GM18520 (cell line): ENCODE measurements at regions not wholly inside any gene's neighbourhood (a gene's known extent, or its start where the extent isn't known, plus 50 kb on each side); places are given as distances from the start of the nearest gene placed in this dataset.

Source experiments
- ATAC-seq: cut with Tn5 transposase; IDR thresholded peaks from one replicate; pipeline ENCODE4 v1.9.1; 2021; ENCODE audit not compliant: unreplicated experiment

DNA sequence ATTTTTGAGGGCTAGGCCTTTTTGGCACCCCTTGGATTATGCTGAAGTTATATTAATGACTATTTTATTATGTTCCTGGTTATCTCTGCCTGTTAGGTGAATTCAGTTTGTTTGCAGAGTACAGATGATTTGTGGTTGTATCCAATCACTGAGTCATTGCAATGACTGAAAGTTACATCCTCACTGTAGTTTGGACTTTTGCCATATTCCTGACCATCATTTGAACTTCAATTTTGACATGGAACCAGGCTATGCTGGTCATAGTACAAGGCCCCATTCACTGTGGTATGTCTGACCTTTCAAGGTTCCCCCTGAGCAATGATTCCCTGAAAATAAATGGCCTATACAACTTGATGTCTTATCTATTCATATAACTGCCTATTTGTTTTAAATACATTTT lies 621.0 kb downstream of the CCER1 start:
- no peak for ATAC-seq

DNA sequence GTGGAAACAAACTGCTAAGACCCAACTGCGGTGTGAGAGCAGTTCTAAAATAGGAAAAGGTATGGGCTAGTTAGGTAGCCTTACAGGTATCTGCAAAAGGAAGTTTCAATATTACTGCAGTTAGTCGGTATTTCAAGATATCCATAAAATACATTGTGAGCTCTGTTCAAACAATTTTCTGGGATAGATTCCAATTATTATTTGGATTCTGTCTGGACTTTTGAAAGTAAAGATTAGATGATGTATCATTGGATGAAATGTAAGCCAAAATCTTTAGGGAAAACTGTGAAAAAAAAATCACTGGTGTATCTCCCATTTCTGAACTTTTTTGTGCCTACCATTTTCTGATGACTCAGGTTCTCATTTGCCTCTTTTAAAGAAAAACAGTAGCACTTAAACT lies 621.6 kb downstream of the CCER1 start:
- ATAC-seq = no peak

DNA sequence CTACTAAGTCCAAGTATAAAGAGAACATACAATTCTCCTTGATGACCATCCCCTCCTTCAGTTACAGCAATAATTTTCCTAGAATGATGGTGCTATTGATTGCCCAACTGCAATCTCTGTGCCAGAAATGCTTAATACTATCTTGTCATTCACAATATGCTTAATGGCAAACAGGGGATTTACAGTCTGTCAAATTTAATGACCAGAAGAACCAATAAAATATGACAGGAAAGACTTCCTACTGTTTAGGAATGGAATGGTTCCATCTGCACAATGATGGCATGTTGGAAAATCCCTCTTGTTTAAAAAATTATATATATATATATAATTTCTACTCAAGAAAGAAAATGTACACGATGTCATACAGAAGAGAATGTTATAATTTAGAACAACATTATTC lies 623.2 kb downstream of the CCER1 start:
- ATAC-seq = no peak

DNA sequence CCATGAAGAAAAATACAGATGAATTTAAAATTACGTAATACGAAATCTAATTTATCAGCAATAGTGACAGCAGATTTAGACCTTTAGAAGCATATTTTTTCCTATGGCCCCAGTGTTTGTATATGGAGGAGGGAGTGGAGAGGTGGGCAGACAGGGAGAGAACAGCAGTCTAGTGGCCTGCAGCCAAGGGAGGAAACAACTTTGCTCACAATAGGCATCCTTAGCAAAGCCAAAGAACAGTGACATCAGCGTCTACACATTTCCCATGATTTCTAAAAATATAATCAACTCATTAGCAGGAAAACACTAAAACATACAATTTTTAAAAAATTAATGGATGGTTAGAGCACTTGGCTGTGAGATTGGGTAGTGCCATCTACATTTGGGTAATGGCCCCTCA lies 622.6 kb upstream of the ATP2B1 start:
- no peak for ATAC-seq

DNA sequence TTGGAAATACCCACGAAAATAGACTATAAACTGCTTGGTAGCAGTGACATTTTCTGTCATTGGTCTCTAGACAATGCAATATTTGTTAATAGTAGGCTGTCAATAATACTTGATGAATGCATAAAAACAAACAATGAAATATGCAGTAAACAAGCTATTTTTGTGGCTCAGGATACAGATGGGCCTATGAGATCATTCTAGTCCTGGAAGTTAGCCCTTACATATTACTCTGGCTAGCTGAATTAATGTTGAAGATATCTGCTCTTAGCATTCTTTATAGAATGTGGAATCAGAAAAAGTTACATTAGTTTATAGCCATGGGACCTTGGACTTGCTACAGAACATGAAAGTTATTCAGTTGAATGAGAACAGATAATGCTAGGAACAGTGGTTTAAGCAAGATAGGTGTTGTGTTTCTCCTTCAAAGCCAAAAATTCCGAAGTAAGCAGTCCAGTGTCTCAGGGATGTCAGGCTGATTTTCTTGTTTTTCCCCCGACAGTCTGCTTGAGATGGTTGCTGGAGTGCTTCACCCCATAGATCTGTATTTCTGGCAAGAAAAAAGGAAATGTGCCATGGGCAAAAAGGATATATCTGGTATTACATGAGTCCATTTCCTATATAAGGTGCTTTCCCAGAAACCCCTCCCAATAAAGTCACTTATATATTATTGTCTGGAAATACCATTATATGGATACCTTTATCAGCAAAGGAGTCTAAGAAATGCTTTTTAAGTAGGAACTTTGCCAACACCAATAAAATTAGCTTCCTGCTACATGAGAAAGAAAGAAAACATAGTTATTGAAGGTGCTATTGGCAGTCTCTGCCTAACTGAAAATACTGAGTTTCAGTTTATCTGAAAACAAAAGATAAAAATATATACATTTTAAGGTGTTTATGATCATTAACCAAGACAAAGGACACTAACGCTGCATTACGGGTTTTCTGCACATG lies 619.4 kb upstream of the ATP2B1 start:
- no peak for ATAC-seq

DNA sequence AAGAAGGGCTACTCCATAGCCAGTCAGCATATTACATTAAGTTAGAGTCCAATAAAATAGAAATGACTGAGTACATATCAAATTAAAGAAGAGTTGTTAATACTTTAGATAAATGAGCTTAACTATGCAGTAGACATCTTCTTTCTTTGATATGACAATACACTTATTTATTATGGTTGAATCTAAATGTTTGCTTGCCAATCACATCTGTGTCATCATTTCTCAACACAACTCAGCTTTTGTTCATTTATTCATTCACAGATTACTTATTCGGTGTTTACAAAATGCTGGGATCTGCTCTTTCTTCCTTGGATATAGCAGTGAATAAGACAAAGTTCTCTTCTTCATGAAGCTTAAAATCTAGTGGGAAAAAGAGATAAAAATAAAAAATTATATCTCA lies 614.6 kb upstream of the ATP2B1 start:
- no peak for ATAC-seq

DNA sequence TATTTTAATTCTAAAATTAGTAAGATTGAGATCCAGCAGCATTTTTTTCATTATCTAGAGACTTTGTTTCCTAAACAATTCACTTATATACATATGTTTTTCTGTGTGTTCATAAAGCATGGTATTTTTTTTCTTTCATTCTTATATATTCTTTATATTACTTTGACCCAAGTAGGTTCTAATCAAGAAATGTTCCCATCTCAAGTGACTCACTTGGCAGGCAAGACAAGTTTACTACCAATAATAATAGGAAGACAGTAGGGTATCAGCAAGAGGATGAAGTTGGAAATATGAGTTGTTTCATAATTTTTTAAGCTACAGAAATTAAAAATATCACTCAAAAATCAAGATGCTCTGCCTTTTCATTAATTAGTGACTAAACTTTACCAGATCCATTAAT lies 613.4 kb upstream of the ATP2B1 start:
- ATAC-seq = no peak

DNA sequence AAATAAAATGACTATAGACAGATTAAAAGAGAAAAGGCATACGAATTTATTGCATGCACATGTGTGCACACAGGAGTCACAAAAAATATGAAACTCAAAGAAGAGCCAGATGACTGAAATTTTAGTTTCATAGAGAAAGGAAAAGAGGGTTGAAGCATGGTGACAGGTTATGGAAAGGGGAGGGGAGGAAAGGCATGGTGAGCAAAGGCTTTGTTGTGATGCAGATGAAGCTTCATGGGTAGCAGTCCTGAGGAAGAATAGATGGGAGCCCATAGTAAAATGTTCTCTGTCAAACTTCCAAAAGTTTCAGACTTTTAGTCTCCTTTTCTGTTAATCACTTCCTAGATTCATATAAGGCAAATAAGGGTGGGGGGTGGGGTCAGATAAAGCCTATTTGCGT lies 612.7 kb upstream of the ATP2B1 start:
- no peak for ATAC-seq

DNA sequence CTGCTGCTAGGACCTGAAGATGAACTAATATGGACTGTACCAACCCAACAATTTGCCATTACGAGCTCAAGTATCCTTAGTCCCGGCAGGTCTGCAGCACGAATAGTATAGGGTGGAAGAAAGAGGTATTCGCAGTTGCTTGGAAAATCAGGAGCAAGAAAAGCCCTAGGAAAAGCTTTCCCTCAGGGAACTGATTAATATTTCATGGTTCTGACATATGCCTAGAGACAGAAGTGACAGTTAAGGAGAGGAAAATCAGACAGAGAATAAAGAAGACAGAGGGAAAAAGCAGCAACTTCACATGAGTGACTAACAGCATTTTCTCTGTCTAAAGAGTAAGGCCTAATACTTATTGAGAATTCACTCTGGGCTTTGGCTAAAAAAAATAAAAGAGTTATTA lies 602.9 kb upstream of the ATP2B1 start:
- ATAC-seq = no peak

DNA sequence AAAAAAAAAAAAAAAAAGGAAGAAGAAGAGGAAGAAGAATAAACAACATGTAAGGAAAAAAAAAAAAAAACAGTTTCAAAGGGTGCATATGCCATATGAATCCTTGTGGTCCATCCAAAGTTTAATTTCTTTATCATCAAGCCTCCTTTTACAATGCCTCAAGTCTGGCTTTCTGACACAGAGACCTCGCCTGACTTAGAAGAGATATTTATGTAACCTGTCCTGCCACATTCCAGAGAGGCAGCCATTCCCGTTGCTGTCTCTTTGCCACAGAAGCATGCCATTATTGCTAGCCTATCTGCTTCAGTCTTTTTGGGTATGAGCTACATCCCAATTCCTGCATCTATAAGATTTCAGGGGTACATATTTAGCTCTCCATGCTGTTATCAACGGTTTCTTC lies 596.7 kb upstream of the ATP2B1 start:
- no peak for ATAC-seq

DNA sequence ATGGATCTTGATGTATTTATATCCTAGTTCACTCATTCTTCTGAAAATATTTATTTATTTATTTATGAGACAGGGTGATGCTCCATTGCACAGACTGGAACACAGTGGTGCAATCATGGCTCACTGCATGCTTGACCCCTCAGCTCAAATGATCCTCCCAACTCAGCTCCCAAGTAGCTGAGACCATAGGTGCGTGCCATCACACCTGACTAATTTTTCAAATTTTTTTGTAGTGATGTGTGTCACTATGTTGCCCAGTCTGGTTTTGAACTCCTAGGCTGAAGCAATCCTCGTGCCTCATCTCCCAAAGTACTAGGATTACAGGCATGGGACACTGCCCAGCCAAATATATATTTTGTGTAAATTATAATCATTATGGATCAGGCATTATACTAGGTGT lies 595.6 kb upstream of the ATP2B1 start:
- no peak for ATAC-seq

DNA sequence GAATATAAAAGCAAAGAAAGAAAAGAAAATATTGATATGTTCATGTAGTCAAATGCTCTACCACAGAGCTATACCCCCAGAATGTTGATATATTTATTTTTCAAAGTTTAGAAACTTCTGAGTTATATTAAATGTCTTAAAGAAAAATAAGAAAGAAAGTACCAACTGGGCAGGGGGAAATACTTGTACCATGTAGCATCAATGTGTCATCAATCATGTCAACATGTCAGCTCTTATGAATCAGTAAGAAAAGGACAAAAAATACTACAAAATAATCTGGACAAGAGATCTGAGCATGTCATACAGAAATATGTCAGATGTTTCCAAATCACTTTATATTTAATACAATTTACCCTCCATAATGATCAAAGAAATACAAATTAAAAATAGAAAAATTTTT lies 595.1 kb upstream of the ATP2B1 start:
- ATAC-seq = no peak

DNA sequence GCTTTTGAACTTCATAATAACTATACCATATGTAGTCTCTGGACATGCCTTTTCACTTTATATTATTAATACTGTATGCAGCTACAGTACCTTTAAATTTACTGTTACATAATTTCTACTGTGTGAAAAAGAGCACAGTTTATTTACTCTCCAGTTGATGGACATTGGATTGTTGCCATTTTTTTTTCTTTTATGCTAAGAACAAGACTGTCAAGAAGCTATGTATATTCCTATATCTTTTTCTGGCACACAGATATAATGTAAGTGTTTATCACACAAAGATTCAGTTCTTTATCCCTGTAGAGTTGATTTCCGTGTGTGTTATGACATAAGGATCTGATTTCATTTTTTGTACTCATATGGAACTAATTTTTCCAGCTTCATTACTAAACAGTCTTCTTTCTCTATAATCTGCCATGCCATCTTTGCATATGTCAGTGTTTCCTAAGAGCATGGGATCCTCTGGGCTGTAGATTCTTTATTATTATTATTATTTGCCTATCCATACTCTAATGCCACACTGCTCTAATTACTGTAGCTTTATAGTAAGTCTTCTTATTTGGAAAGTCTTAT lies 593.0 kb upstream of the ATP2B1 start:
- no peak for ATAC-seq

DNA sequence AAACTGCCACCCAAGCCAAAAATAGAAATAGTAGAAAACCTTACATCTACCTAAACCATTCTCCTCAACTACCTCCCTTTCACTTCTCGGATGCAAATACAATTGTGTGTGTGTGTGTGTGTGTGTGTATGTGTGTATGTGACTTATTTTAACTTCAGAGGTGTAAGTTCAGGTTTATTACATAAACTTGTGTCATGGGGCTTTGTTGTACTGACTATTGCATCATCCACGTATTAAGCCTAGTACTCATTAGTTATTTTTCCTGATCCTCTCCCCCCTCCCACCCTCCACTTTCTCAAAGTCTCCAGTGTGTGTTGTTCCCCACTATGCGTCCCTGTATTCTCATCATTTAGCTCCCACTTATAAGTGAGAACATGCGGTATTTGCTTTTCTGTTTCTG lies 592.5 kb upstream of the ATP2B1 start:
- ATAC-seq = no peak

DNA sequence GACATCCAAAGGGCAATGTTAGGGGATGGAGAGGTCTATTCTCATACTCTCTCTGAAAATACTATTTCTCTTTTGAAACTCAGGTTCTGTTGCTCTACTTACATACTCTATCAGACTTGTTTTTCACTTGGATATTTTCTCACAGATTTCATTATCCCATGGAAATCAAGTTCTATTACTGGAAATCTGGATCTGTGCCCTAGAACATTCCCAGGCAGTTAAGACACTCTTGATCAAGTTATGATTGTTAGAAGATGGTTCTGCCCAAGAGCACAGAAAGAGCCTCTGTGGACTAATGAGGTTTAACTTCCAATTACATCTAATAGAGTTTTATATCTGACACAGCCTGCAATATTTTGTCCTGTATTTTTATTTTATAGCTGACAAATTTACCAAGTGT lies 591.0 kb upstream of the ATP2B1 start:
- no peak for ATAC-seq

DNA sequence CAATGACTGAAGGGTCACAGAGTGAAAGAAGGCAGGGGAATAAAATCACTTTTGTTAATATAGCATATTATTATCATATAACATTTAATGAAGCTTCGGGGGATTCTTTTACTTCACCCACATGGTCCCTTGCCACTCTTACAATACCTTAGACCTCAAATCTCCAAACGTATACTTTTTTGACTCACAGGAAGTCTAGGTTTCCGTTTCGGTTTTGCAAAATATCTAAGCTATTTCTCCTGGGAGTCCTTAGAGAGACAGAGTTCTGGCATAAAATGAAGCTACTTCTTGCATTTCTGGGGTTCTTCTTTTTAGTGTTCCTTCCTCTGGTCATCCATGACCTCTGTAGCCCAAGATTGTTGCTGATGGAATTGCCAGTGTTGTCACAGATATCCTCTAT lies 590.5 kb upstream of the ATP2B1 start:
- ATAC-seq = peak; percentile 92

DNA sequence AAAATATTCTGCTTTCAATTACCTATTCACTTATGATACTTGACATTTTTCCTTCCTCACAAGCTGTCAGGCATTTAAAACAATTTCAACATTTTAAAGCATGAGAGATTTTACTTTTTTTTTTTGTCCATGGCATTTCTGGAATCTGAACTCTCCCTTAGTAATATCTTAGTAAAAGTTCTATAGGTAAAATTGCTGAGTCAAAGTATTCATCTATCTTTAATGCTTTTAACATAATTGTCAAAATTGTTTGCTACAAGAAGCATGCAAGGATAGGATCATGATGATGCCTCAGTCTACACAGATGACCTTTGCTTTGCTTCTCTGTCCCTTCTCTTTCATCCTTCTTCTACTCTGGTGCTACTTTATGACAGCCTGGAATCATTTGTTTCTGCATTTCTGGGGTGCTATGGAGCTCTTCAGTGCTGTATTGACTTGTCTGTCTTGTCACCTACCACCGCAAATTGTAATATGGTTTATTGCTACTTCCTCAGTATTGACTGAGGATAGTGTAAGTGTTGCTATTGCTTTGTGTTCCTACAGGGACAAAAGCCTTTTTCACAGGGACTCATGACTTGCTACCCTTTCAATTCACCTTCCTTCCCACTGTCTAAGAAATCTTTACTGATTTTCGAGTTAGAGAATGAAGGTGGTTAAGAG lies 589.8 kb upstream of the ATP2B1 start:
- ATAC-seq = peak; percentile 38

DNA sequence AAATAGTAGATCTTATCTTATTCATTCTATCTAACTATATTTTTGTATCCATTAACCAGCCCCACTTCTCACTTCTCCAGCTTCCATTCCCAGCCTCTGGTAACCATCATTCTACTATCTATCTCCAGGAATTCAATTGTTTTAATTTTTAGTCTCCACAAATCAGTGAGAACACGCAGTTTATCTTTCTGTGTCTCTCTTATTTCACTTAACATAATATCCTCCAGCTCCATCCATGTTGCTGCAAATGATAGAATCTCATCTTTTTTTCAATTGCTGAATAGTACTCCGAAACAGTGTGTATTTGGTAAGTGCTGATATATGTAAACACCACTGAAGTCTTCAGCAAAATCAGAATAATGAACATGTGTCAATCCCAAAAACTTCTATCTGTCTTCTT lies 587.2 kb upstream of the ATP2B1 start:
- no peak for ATAC-seq

DNA sequence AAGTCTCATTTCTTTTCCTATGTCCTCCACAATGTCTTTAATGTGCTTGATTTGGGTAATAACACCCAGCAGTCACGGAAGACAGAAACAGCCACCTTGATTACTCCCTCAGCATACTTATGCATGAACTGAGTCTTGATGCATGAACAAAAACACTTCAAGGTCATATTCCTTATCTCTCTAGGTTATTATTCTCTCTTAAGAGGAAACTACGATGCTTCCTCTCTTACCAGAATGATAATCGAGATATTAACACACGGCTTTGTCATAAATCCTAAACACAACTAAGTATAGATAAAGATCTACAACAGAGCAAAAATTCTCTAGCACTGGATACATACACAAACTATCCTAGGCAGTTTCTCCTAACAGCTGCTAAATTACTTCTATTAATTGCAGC lies 583.5 kb upstream of the ATP2B1 start:
- no peak for ATAC-seq

DNA sequence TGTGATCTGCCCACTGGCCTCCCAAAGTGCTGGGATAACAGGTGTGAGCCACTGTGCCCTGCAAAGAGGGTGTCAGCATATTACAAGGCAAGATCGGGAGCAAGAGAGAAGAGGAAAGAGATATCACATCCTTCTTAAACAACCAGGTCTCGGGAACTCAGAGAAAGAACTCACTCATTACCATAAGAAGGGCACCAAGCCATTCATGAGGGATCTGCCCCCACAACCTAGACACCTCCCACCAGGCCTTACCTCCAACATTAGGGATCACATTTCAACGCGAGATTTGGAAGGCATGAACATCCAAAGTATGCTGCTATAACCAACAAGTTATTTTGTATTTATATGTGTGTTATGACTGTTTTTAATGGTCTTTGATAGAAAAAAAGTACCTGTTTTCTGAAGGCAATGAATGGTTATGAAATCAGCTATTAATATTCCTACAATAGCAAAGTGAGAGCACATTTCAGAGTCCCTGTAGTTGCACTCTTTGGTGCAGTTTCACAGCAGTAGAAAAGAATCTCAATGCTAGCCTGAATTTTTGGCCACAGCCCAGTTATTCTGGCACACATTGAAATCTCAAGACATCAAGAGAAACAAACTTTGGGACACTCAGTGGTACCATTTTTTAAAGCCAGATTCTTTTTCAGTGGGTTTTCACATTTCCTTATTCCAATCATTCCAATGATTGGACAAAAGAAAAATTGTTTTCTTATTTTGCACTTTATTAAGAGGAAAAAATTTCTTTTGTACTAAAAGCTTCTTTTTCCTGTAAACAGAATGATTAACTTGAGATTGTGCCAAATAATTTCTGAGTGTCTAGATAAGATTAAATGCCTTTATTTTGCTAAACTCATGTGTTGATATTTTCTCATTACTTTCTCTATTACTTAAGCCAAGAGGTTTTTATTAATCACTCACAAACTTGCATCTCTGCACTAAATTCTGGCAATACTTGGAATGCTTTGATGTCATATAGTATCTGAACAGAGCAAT lies 582.6 kb upstream of the ATP2B1 start:
- no peak for ATAC-seq

DNA sequence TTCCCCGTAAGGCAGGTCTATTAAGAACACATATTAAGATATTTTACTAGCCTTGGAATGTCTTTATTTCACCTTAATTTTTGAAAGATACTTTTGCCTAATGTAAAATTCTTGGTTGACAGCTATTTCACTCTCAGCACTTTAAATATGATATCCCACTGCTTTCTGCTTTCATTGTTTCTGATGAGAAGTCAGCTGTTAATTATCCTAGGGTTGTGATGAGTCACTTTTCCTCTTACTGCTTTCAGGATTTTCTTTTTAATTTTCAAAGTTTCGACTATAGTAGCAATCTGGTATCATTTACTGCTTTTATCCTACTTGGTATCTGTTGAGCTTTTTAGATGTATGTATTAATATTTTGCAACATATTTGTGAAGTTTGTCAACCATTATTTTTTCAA lies 578.9 kb upstream of the ATP2B1 start:
- ATAC-seq = no peak
